ENCODE measurements at regions not wholly inside any gene's neighbourhood (a gene's known extent, or its start where the extent isn't known, plus 50 kb on each side); places are given as distances from the start of the nearest gene placed in this dataset.

- Histone ChIP-seq H3K27ac (no peak overlapping the region), H3K27me3 (no peaks in the 10 kb centered on the region), H3K36me3 (no peaks in the 10 kb centered on the region), H3K9me3 (no peaks in the 10 kb centered on the region), H3K4me1 (no peaks in the 10 kb centered on the region), H3K4me3 (no peak overlapping the region)
- 92 to 94% methylated on average over 6 of the region's 6 CpGs for WGBS, 2 donors
- TF ChIP-seq EP300 (IDR thresholded peaks at IDR 0.05), result no peak
- TF ChIP-seq, protein P1, sequence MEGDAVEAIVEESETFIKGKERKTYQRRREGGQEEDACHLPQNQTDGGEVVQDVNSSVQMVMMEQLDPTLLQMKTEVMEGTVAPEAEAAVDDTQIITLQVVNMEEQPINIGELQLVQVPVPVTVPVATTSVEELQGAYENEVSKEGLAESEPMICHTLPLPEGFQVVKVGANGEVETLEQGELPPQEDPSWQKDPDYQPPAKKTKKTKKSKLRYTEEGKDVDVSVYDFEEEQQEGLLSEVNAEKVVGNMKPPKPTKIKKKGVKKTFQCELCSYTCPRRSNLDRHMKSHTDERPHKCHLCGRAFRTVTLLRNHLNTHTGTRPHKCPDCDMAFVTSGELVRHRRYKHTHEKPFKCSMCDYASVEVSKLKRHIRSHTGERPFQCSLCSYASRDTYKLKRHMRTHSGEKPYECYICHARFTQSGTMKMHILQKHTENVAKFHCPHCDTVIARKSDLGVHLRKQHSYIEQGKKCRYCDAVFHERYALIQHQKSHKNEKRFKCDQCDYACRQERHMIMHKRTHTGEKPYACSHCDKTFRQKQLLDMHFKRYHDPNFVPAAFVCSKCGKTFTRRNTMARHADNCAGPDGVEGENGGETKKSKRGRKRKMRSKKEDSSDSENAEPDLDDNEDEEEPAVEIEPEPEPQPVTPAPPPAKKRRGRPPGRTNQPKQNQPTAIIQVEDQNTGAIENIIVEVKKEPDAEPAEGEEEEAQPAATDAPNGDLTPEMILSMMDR (IDR thresholded peaks at IDR 0.05), result no peak
- TF ChIP-seq POLR2A (IDR thresholded peaks at IDR 0.05), result no peak
- no peak for TF ChIP-seq POLR2AphosphoS5 (IDR thresholded peaks at IDR 0.05)
- DNase-seq, result no peak
- no peak for ATAC-seq (ENCODE audit: low FRiP score in 2 of 2)
These were observed 468.3 kb upstream of the RGPD4 start for GRCh38 chr2:107358362-107358761.

DNA sequence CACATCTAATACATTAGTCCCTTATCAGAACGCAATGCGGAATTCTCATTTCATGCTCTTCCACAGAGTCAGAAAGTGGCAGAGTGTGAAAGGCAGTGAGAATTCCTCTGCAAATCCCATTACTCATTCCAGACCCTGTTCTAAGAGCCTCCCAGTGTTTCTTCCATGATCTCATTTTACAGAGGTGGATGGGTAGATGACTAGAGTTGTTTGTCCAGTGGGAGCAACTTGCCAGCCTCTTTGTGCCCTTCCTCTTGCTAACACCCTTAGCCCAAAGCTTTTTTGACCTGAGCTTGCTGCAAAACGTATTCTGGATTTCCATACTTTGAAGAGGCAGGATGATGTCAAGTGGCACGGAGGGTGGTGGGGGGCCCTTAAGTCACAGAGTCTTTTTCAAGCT is 467.7 kb upstream of the RGPD4 start:
- Histone ChIP-seq H3K27ac (no peak overlapping the region), H3K4me3 (no peak overlapping the region), H3K4me1 (no peaks in the 10 kb centered on the region), H3K27me3 (no peaks in the 10 kb centered on the region), H3K36me3 (no peaks in the 10 kb centered on the region), H3K9me3 (no peaks in the 10 kb centered on the region)
- DNase-seq (no peak), ATAC-seq (ENCODE audit: low FRiP score in 2 of 2) (no peak)
- TF ChIP-seq EP300 (IDR thresholded peaks at IDR 0.05) (no peak), POLR2AphosphoS5 (IDR thresholded peaks at IDR 0.05) (no peak), POLR2A (IDR thresholded peaks at IDR 0.05) (no peak)
- TF ChIP-seq, protein P1 (IDR thresholded peaks at IDR 0.05), result no peak
- 81 to 83% methylated on average over 4 of the region's 4 CpGs for WGBS, 2 donors

DNA sequence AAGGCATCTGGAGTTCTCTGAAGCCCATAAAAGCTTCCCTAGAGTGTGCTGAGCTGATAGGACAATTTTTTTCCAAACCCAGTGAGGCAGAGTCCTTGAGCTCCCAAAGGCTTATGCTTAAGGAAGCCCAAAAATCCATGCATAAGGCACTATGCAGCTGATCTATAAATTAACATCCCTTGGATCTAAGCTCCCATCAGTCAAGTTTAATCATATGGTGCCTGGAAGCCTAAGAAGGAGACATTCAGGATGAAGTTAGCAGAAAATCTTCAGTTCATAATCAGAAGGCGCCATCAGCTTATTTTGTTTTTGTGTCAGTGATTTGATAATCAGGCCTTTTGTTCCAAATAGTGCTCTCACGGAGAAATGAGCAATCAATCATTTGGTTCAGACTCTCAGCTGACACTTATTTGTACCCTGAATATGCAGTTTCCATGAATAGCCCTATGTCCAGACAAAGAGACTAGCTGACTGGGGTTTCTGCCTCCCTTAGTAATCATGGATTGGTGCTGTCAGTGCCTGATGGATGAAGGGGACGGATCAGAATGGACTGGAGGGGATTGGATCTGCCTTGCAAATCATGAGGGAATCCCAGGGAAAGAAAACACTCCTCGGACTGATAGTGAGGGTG is 464.8 kb upstream of the RGPD4 start:
- Histone ChIP-seq H3K4me1 (no peaks in the 10 kb centered on the region), H3K9me3 (no peaks in the 10 kb centered on the region), H3K4me3 (no peak overlapping the region), H3K36me3 (no peaks in the 10 kb centered on the region), H3K27me3 (no peaks in the 10 kb centered on the region), H3K27ac (no peak overlapping the region)
- TF ChIP-seq, protein P1 (IDR thresholded peaks at IDR 0.05), result no peak
- no peak for TF ChIP-seq POLR2AphosphoS5 (IDR thresholded peaks at IDR 0.05)
- TF ChIP-seq POLR2A (IDR thresholded peaks at IDR 0.05), result no peak
- TF ChIP-seq EP300 (IDR thresholded peaks at IDR 0.05), result no peak
- DNase-seq (no peak), ATAC-seq (ENCODE audit: low FRiP score in 2 of 2) (no peak)
- 55 to 62% methylated on average over 4 of the region's 4 CpGs for WGBS, 2 donors

DNA sequence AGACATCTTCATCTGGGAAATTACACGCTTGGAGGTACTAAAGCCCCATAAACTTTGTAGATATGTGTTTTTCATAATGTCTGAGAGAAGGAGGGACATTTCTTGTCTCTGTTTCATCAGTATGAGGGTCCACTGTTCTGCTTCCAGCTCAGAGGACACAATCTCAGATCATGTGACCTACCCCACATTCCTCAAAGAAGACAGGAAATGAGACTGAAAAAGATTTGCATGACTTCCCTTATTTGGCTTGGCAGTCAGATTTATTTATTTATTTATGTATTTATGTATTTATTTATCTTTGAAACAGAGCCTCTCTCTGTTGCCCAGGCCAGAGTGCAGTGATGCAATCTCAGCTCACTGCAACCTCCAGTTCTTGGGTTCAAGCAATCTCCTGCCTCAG is 463.7 kb upstream of the RGPD4 start:
- WGBS, 2 donors, result 83 to 90% methylated on average over 1 of the region's 1 CpG
- H3K4me3 ChIP-seq, result no peak overlapping the region
- no peaks in the 10 kb centered on the region for H3K4me1 ChIP-seq
- no peak overlapping the region for H3K27ac ChIP-seq
- no peaks in the 10 kb centered on the region for H3K9me3 ChIP-seq
- no peak for DNase-seq
- no peaks in the 10 kb centered on the region for H3K36me3 ChIP-seq
- H3K27me3 ChIP-seq, result no peaks in the 10 kb centered on the region
- TF ChIP-seq, protein P1 (IDR thresholded peaks at IDR 0.05), result no peak
- TF ChIP-seq POLR2AphosphoS5 (IDR thresholded peaks at IDR 0.05) (no peak), EP300 (IDR thresholded peaks at IDR 0.05) (no peak), POLR2A (IDR thresholded peaks at IDR 0.05) (no peak)
- ATAC-seq (ENCODE audit: low FRiP score in 2 of 2), result no peak

DNA sequence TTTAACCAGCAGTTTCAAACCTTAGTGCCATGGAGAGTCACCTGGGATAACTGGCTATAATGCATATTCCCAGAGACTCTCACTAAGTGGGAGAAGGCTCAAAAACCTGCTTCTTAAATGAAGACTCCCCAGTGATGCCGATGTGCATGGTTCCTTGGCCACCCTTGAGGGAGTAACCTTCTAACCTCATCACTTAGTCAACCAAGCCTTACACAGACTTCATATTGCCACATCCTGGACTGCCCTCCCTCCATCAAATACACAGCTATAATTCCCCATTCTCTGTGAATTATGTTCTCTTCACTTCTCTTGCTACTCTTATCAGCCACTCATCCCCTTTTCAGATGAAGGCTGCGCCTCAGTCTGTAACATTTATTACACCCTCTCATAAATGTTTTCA is 462.9 kb upstream of the RGPD4 start:
- H3K36me3 ChIP-seq, result no peaks in the 10 kb centered on the region
- no peak overlapping the region for H3K27ac ChIP-seq
- DNase-seq (no peak), ATAC-seq (ENCODE audit: low FRiP score in 2 of 2) (no peak)
- TF ChIP-seq POLR2A (IDR thresholded peaks at IDR 0.05) (no peak), EP300 (IDR thresholded peaks at IDR 0.05) (no peak), POLR2AphosphoS5 (IDR thresholded peaks at IDR 0.05) (no peak)
- TF ChIP-seq, protein P1 (IDR thresholded peaks at IDR 0.05), result no peak
- WGBS, 2 donors, result 97 to 98% methylated on average over 2 of the region's 2 CpGs
- no peaks in the 10 kb centered on the region for H3K9me3 ChIP-seq
- H3K4me3 ChIP-seq, result no peak overlapping the region
- H3K4me1 ChIP-seq, result no peaks in the 10 kb centered on the region
- H3K27me3 ChIP-seq, result no peaks in the 10 kb centered on the region

Measured in upper lobe of left lung (tissue), 6 donors.